K562 (cell line): ENCODE measurements at regions not wholly inside any gene's neighbourhood (a gene's known extent, or its start where the extent isn't known, plus 50 kb on each side); places are given as distances from the start of the nearest gene placed in this dataset.

Experiments
- EZH2 ChIP-seq: IDR thresholded peaks from 2 replicates; pipeline ENCODE4 v1.6.1; 2012; ENCODE audit warnings: low read depth, mild to moderate bottlenecking, inconsistent platforms, low read length, borderline replicate concordance
- ILF3 ChIP-seq: fragments of 450-650 bp; IDR thresholded peaks from 2 replicates; pipeline ENCODE4 v1.6.1; 2018; ENCODE audit warnings: antibody characterized with exemption, mild to moderate bottlenecking, moderate library complexity, borderline replicate concordance
- JUND ChIP-seq, 2 experiments: IDR thresholded peaks; 2 replicates in 1 of 2; 3 replicates in 1 of 2; pipeline ENCODE4 v1.6.1; 2011; ENCODE audit warnings: borderline replicate concordance in 2 of 2, low read depth in 2 of 2, low read length in 2 of 2, improper control_type of control experiment in 1 of 2, missing biosample characterization in 1 of 2, missing genetic modification characterization in 1 of 2, missing genetic modification reagents in 1 of 2
- PHF20 ChIP-seq: fragments of 450-650 bp; IDR thresholded peaks from 2 replicates; pipeline ENCODE4 v1.6.1; 2018; ENCODE audit not compliant: partially characterized antibody
- SAP30 ChIP-seq: fragments of 200-600 bp; sonication (generic); IDR thresholded peaks from 2 replicates; pipeline ENCODE4 v1.6.1; 2012; ENCODE audit warnings: borderline replicate concordance, low read depth, mild to moderate bottlenecking, moderate library complexity, low read length, control low read depth, inconsistent platforms; ENCODE audit not compliant: insufficient read depth, poor library complexity, severe bottlenecking
- ZNF174 ChIP-seq: fragments of 250-450 bp; sonication (Bioruptor Pico); IDR thresholded peaks from 2 replicates; pipeline ENCODE4 v1.4.0; 2020; ENCODE audit warnings: mild to moderate bottlenecking
- ZNF274 ChIP-seq: IDR thresholded peaks from 2 replicates; pipeline ENCODE4 v1.6.1; 2011; ENCODE audit warnings: low read depth, mild to moderate bottlenecking, low read length, moderate library complexity, borderline replicate concordance
- ZNF830 ChIP-seq: fragments of 250-450 bp; sonication (Bioruptor Pico); IDR thresholded peaks from 2 replicates; pipeline ENCODE4 v1.5.0; 2021; ENCODE audit warnings: mild to moderate bottlenecking
- TF ChIP-seq, protein P1 (sequence below), 3 experiments: IDR thresholded peaks in 2 of 3; conservative IDR thresholded peaks in 1 of 3; 2 replicates each; pipeline ENCODE4 v1.5.1; 2011 to 2012; ENCODE audit warnings: low read length in 3 of 3, mild to moderate bottlenecking in 3 of 3, control low read depth in 2 of 3, improper control_type of control experiment in 1 of 3, inconsistent platforms in 1 of 3, low read depth in 1 of 3, mixed read lengths in 1 of 3, moderate library complexity in 1 of 3; ENCODE audit not compliant: insufficient read depth in 2 of 3
- TF ChIP-seq, protein P2 (sequence below): fragments of 250-450 bp; sonication (Bioruptor Pico); IDR thresholded peaks from 2 replicates; pipeline ENCODE4 v1.5.0; 2021

GRCh38 chr5:14050821-14051220 lies 92.3 kb upstream of the TRIO start:
- TF ChIP-seq, protein P1, sequence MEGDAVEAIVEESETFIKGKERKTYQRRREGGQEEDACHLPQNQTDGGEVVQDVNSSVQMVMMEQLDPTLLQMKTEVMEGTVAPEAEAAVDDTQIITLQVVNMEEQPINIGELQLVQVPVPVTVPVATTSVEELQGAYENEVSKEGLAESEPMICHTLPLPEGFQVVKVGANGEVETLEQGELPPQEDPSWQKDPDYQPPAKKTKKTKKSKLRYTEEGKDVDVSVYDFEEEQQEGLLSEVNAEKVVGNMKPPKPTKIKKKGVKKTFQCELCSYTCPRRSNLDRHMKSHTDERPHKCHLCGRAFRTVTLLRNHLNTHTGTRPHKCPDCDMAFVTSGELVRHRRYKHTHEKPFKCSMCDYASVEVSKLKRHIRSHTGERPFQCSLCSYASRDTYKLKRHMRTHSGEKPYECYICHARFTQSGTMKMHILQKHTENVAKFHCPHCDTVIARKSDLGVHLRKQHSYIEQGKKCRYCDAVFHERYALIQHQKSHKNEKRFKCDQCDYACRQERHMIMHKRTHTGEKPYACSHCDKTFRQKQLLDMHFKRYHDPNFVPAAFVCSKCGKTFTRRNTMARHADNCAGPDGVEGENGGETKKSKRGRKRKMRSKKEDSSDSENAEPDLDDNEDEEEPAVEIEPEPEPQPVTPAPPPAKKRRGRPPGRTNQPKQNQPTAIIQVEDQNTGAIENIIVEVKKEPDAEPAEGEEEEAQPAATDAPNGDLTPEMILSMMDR (IDR thresholded peaks at IDR 0.05 in 2 of 3, conservative IDR thresholded peaks at IDR 0.05 in 1 of 3; ENCODE audit: insufficient read depth in 2 of 3, low read depth in 1 of 3, low read length in 3 of 3) = no peak
- TF ChIP-seq ZNF830 (CRISPR knock-in tag) (no peak), EZH2 (no peak), ILF3 (no peak), ZNF174 (CRISPR knock-in tag) (no peak), PHF20 (no peak), JUND (IDR thresholded peaks at IDR 0.05; ENCODE audit: borderline replicate concordance, low read depth, low read length) (no peak), JUND (tag; IDR thresholded peaks at IDR 0.05; ENCODE audit: borderline replicate concordance, low read depth, low read length) (no peak), SAP30 (no peak), ZNF274 (no peak)
- TF ChIP-seq, protein P2, sequence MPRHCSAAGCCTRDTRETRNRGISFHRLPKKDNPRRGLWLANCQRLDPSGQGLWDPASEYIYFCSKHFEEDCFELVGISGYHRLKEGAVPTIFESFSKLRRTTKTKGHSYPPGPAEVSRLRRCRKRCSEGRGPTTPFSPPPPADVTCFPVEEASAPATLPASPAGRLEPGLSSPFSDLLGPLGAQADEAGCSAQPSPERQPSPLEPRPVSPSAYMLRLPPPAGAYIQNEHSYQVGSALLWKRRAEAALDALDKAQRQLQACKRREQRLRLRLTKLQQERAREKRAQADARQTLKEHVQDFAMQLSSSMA (CRISPR knock-in tag) = no peak
